Keratinocyte (primary cell): ENCODE measurements at regions not wholly inside any gene's neighbourhood (a gene's known extent, or its start where the extent isn't known, plus 50 kb on each side); places are given as distances from the start of the nearest gene placed in this dataset.

ENCODE experiments used
- DNase-seq: peaks from one replicate; pipeline ENCODE4 v3.0.0-alpha.2; 2011; ENCODE audit warnings: low read depth, missing footprints, low spot score
- FAIRE-seq: peaks from 2 replicates; lab custom pipeline; 2011; peaks lifted over from hg19 to GRCh38; lab: Jason Lieb, UNC
- H2AFZ ChIP-seq: 2 replicates; pipeline ENCODE4 v1.6.0; 2012; ENCODE audit warnings: low read length, control low read depth, inconsistent platforms; ENCODE audit not compliant: control insufficient read depth
- H3K27ac ChIP-seq: 2 replicates; pipeline ENCODE4 v1.5.1; 2011; ENCODE audit warnings: low read length; ENCODE audit not compliant: control insufficient read depth, insufficient read depth
- H3K27me3 ChIP-seq: 3 replicates; pipeline ENCODE4 v1.6.0; 2011; ENCODE audit warnings: low read length; ENCODE audit not compliant: control insufficient read depth, insufficient read depth; ENCODE audit errors: extremely low read depth
- H3K36me3 ChIP-seq, 2 experiments: 2 replicates in 1 of 2; 3 replicates in 1 of 2; pipeline ENCODE4 v1.5.1; 2011; ENCODE audit warnings: low read length in 2 of 2, mild to moderate bottlenecking in 1 of 2; ENCODE audit not compliant: control insufficient read depth in 2 of 2, insufficient read depth in 2 of 2; ENCODE audit errors: extremely low read depth in 1 of 2
- H3K4me1 ChIP-seq: 3 replicates; pipeline ENCODE4 v1.5.1; 2011; ENCODE audit warnings: low read length; ENCODE audit not compliant: control insufficient read depth, insufficient read depth; ENCODE audit errors: extremely low read depth
- H3K4me2 ChIP-seq: 3 replicates; pipeline ENCODE4 v1.6.0; 2011; ENCODE audit warnings: low read depth, low read length; ENCODE audit not compliant: control insufficient read depth, insufficient read depth; ENCODE audit errors: extremely low read depth
- H3K4me3 ChIP-seq, 3 experiments: fragments of 200-600 bp in 1 of 3; sonication (generic) in 1 of 3; 2 replicates in 2 of 3; 3 replicates in 1 of 3; pipeline ENCODE4 v1.5.1; 2011 to 2016; ENCODE audit warnings: low read length in 3 of 3, mild to moderate bottlenecking in 3 of 3, control low read depth in 2 of 3, inconsistent platforms in 1 of 3, low read depth in 1 of 3, mixed read lengths in 1 of 3, mixed run types in 1 of 3, moderate library complexity in 1 of 3; ENCODE audit not compliant: control insufficient read depth in 2 of 3, insufficient read depth in 2 of 3; ENCODE audit errors: extremely low read depth in 1 of 3
- H3K79me2 ChIP-seq: 2 replicates; pipeline ENCODE4 v1.6.0; 2012; ENCODE audit warnings: low read length; ENCODE audit not compliant: control insufficient read depth, insufficient read depth
- H3K9ac ChIP-seq: 3 replicates; pipeline ENCODE4 v1.6.0; 2011; ENCODE audit warnings: low read length; ENCODE audit not compliant: control insufficient read depth, insufficient read depth; ENCODE audit errors: extremely low read depth
- H3K9me1 ChIP-seq: 3 replicates; pipeline ENCODE4 v1.6.0; 2011; ENCODE audit warnings: low read length; ENCODE audit not compliant: control insufficient read depth, insufficient read depth; ENCODE audit errors: extremely low read depth
- H3K9me3 ChIP-seq: 2 replicates; pipeline ENCODE4 v1.5.1; 2012; ENCODE audit warnings: low read depth, low read length; ENCODE audit not compliant: control insufficient read depth
- H4K20me1 ChIP-seq: 3 replicates; pipeline ENCODE4 v1.6.0; 2011; ENCODE audit warnings: low read length; ENCODE audit not compliant: control insufficient read depth, insufficient read depth; ENCODE audit errors: extremely low read depth
- EZH2 ChIP-seq: IDR thresholded peaks from one replicate; pipeline ENCODE4 v1.6.1; 2012; ENCODE audit warnings: inconsistent platforms, mild to moderate bottlenecking, low read length, moderate library complexity
- dilution Hi-C: fragments of 300-500 bp; cut with MboI; formaldehyde crosslinking; loops from one replicate; pipeline ENCODE4 v1.7.0; 2020; ENCODE audit warnings: low sequenced_read_pairs; ENCODE audit not compliant: extremely low pct_ligation_motif_present
- TF ChIP-seq, protein P1 (sequence below), 3 experiments: IDR thresholded peaks in 1 of 3; conservative IDR thresholded peaks in 1 of 3; optimal IDR thresholded peaks in 1 of 3; 2 replicates in 2 of 3; 3 replicates in 1 of 3; pipeline versions ENCODE3 to v1.5.1; 2011; ENCODE audit warnings: low read length in 3 of 3, mild to moderate bottlenecking in 3 of 3, moderate library complexity in 2 of 3, control low read depth in 1 of 3, inconsistent platforms in 1 of 3; ENCODE audit not compliant: insufficient read depth in 2 of 3; ENCODE audit errors: extremely low read depth in 1 of 3

DNA sequence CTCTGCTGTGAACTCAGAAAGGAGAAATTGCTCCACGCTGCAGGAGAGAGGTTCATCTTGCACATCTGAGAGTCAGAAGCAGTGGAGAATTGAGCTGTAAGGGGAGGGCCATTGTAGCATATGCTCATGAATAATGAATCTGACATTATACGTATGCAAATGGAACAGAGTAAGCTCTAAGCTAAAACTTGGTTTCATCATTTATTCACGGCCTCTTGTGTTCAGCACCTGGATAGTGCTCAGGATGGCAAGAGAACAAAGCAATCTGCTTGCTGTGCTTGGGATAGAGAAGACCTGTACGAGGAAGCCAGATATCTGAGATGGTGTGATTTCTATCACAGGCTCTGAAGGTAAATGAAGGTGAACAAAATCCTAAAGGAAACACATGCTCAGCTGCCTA, 87.9 kb upstream of the GCFC2 start:
- Histone ChIP-seq H3K9me3 (no peaks in the 10 kb centered on the region), H3K9ac (no peak overlapping the region), H3K27me3 (no peaks in the 10 kb centered on the region), H3K4me1 (no peaks in the 10 kb centered on the region), H3K27ac (no peak overlapping the region), H3K36me3 (no peaks in the 10 kb centered on the region), H3K4me3 (no peak overlapping the region), H4K20me1 (no peaks in the 10 kb centered on the region), H3K9me1 (no peaks in the 10 kb centered on the region), H3K4me2 (no peak overlapping the region), H2AFZ (no peak overlapping the region), H3K79me2 (no peaks in the 10 kb centered on the region)
- FAIRE-seq, result no peak
- DNase-seq, result no peak
- dilution Hi-C loops, result no loop called here
- TF ChIP-seq EZH2, result no peak
- TF ChIP-seq, protein P1, sequence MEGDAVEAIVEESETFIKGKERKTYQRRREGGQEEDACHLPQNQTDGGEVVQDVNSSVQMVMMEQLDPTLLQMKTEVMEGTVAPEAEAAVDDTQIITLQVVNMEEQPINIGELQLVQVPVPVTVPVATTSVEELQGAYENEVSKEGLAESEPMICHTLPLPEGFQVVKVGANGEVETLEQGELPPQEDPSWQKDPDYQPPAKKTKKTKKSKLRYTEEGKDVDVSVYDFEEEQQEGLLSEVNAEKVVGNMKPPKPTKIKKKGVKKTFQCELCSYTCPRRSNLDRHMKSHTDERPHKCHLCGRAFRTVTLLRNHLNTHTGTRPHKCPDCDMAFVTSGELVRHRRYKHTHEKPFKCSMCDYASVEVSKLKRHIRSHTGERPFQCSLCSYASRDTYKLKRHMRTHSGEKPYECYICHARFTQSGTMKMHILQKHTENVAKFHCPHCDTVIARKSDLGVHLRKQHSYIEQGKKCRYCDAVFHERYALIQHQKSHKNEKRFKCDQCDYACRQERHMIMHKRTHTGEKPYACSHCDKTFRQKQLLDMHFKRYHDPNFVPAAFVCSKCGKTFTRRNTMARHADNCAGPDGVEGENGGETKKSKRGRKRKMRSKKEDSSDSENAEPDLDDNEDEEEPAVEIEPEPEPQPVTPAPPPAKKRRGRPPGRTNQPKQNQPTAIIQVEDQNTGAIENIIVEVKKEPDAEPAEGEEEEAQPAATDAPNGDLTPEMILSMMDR (optimal IDR thresholded peaks at IDR 0.05 in 1 of 3, IDR thresholded peaks at IDR 0.05 in 1 of 3, conservative IDR thresholded peaks at IDR 0.05 in 1 of 3; ENCODE audit: extremely low read depth in 1 of 3, insufficient read depth in 2 of 3, low read length in 3 of 3), result no peak

DNA sequence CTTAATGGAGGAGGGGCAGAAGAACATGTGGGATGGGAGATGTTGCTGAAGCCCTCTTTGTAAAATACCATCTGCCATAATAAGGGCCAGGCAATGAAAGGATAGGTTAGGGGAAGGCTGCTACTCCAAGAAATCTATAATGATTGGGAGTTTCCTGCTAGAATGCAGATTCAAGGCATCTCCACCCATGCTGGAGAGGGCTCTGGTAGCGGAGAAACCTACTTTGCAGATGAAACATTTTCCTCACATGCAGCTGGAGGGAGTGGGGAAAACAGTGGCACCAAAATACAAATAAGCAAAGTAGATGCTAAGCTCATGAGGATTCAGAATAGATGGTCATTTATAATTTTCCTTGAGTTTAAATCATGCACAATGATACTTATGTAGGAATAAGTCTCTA, 82.3 kb upstream of the GCFC2 start:
- no peaks in the 10 kb centered on the region for H3K79me2 ChIP-seq
- no peaks in the 10 kb centered on the region for H4K20me1 ChIP-seq
- no peaks in the 10 kb centered on the region for H3K4me1 ChIP-seq
- dilution Hi-C loops, result no loop called here
- TF ChIP-seq EZH2, result no peak
- TF ChIP-seq, protein P1 (optimal IDR thresholded peaks at IDR 0.05 in 1 of 3, IDR thresholded peaks at IDR 0.05 in 1 of 3, conservative IDR thresholded peaks at IDR 0.05 in 1 of 3; ENCODE audit: extremely low read depth in 1 of 3, insufficient read depth in 2 of 3, low read length in 3 of 3), result no peak
- H3K9me1 ChIP-seq, result no peaks in the 10 kb centered on the region
- FAIRE-seq, result no peak
- no peaks in the 10 kb centered on the region for H3K27me3 ChIP-seq
- no peak overlapping the region for H3K4me2 ChIP-seq
- no peaks in the 10 kb centered on the region for H3K9me3 ChIP-seq
- H3K36me3 ChIP-seq, result no peaks in the 10 kb centered on the region
- no peak overlapping the region for H3K27ac ChIP-seq
- no peak for DNase-seq
- H3K9ac ChIP-seq, result no peak overlapping the region
- H3K4me3 ChIP-seq, result no peak overlapping the region
- no peak overlapping the region for H2AFZ ChIP-seq
